Esophagus squamous epithelium (tissue), 4 donors: ENCODE measurements at regions not wholly inside any gene's neighbourhood (a gene's known extent, or its start where the extent isn't known, plus 50 kb on each side); places are given as distances from the start of the nearest gene placed in this dataset.

Experiments used
- POLR2A ChIP-seq, 4 donors: fragments of 450-650 bp; IDR thresholded peaks; one replicate each; pipeline ENCODE4 v1.6.1; 2017; ENCODE audit warnings: antibody characterized with exemption in 4 of 4, mild to moderate bottlenecking in 4 of 4, moderate library complexity in 3 of 4
- TF ChIP-seq, protein P1 (sequence below), 6 experiments: fragments of 450-650 bp in 4 of 6; fragments of 200-600 bp in 2 of 6; sonication (generic) in 2 of 6; IDR thresholded peaks; one replicate each; pipeline ENCODE4 v1.5.1; 2016 to 2019; ENCODE audit warnings: antibody characterized with exemption in 6 of 6, mild to moderate bottlenecking in 4 of 6, moderate library complexity in 4 of 6

DNA sequence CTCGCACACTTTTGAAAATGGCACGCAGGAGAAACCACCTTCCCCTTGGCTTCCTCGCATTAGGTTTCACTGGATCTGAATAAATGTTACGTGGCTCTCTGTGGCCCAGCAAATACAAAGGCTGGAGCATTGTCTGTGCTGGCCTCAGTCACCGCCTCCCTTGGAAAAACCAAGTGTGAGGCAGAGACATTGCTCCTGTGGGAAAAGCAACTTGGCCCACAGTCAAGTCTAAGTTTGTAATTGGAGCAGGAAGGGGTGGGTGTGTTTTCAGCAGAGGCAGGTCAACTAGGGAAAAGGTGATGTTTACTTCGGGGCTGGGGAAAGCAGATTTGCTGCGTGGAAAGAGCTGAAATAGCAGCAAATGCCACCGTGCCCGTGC lies 101.6 kb downstream of the IRS2 start:
- no peak for TF ChIP-seq POLR2A (IDR thresholded peaks at IDR 0.05)
- TF ChIP-seq, protein P1, sequence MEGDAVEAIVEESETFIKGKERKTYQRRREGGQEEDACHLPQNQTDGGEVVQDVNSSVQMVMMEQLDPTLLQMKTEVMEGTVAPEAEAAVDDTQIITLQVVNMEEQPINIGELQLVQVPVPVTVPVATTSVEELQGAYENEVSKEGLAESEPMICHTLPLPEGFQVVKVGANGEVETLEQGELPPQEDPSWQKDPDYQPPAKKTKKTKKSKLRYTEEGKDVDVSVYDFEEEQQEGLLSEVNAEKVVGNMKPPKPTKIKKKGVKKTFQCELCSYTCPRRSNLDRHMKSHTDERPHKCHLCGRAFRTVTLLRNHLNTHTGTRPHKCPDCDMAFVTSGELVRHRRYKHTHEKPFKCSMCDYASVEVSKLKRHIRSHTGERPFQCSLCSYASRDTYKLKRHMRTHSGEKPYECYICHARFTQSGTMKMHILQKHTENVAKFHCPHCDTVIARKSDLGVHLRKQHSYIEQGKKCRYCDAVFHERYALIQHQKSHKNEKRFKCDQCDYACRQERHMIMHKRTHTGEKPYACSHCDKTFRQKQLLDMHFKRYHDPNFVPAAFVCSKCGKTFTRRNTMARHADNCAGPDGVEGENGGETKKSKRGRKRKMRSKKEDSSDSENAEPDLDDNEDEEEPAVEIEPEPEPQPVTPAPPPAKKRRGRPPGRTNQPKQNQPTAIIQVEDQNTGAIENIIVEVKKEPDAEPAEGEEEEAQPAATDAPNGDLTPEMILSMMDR (IDR thresholded peaks at IDR 0.05), result no peak
